Activated naive CD8-positive, alpha-beta T cell treated with anti-CD3 and anti-CD28 coated beads for 36 hours (primary cell): ENCODE measurements at regions not wholly inside any gene's neighbourhood (a gene's known extent, or its start where the extent isn't known, plus 50 kb on each side); places are given as distances from the start of the nearest gene placed in this dataset.

Experiments used
- DNase-seq: peaks from one replicate; pipeline ENCODE4 v3.0.0; 2021
- H3K27ac Mint-ChIP-seq: one replicate; pipeline ENCODE4 v1.8.0; 2022; ENCODE audit warnings: mild to moderate bottlenecking, moderate library complexity, mixed read lengths
- H3K27me3 Mint-ChIP-seq: one replicate; pipeline ENCODE4 v1.8.0; 2022; ENCODE audit warnings: mild to moderate bottlenecking, mixed read lengths
- H3K36me3 Mint-ChIP-seq: one replicate; pipeline ENCODE4 v1.8.0; 2021; ENCODE audit warnings: mild to moderate bottlenecking, mixed read lengths
- H3K4me1 Mint-ChIP-seq: one replicate; pipeline ENCODE4 v1.8.0; 2021; ENCODE audit warnings: mixed read lengths
- H3K4me3 Mint-ChIP-seq: one replicate; pipeline ENCODE4 v1.8.0; 2022; ENCODE audit warnings: mild to moderate bottlenecking, moderate library complexity, mixed read lengths
- H3K9me3 Mint-ChIP-seq: one replicate; pipeline ENCODE4 v1.8.0; 2022; ENCODE audit warnings: mixed read lengths

DNA sequence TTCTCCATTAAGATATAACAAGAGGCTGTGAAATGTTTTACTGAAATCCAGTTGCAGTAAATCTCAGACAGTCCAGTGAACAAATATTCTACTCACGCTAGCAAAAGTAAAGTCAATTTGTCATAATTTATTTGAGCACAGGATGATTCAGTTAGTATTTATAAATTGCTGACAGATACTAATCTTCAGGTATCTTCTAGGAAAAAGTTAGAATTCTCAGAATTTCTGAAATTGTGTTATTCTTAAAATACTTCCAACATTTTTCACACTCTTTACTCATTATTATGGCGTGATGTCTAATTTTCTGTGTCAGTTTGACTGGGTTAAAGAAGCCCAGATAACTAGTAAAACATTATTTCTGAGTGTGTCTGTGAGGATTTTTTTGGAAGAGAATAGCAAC is 460.2 kb upstream of the ACVR2A start:
- Mint-ChIP-seq H3K4me1 (no peaks in the 10 kb centered on the region), H3K9me3 (no peaks in the 10 kb centered on the region), H3K27ac (no peak overlapping the region), H3K27me3 (no peaks in the 10 kb centered on the region), H3K4me3 (no peak overlapping the region), H3K36me3 (no peaks in the 10 kb centered on the region)
- no peak for DNase-seq

DNA sequence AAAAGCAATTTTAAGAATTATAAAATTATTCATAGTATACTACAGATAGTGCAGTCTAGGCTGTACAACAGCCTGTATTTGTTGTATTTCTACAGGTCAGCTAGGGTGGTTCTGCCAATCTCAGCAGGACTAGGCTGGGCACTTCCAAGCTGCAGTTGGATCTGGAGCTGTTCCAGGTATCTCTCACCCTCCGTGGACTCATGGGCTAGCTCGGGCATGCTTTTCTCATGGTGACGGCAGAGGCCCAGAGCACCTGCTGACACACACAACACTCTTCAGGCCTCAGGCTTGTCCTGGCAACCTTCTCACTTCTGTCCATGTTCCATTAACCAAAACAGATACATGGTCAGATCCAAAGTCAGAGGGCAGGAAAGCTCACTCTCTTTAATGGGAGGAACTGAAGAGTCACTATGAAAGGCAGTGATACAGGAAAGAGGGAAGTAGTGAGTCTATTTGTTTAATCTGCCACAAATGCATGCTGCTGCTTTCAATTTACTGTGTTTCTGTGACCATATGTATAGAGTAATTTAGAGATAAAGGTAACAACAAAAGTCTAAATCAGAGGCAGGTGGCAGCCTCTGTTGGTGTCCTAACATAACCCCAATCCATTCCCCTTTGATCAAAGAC is 462.4 kb upstream of the ACVR2A start:
- no peak overlapping the region for H3K4me3 Mint-ChIP-seq
- DNase-seq = no peak
- no peaks in the 10 kb centered on the region for H3K27me3 Mint-ChIP-seq
- no peak overlapping the region for H3K27ac Mint-ChIP-seq
- no peaks in the 10 kb centered on the region for H3K9me3 Mint-ChIP-seq
- no peaks in the 10 kb centered on the region for H3K4me1 Mint-ChIP-seq
- no peaks in the 10 kb centered on the region for H3K36me3 Mint-ChIP-seq

GRCh38 chr2:147378403-147378802 is 466.4 kb upstream of the ACVR2A start:
- Mint-ChIP-seq H3K9me3 (no peaks in the 10 kb centered on the region), H3K4me1 (no peaks in the 10 kb centered on the region), H3K27me3 (no peaks in the 10 kb centered on the region), H3K36me3 (no peaks in the 10 kb centered on the region), H3K4me3 (no peak overlapping the region), H3K27ac (no peak overlapping the region)
- no peak for DNase-seq

- H3K4me1 Mint-ChIP-seq = no peaks in the 10 kb centered on the region
- H3K9me3 Mint-ChIP-seq = no peaks in the 10 kb centered on the region
- H3K27ac Mint-ChIP-seq = no peak overlapping the region
- no peaks in the 10 kb centered on the region for H3K36me3 Mint-ChIP-seq
- DNase-seq = no peak
- no peaks in the 10 kb centered on the region for H3K27me3 Mint-ChIP-seq
- H3K4me3 Mint-ChIP-seq = no peak overlapping the region
Observed at GRCh38 chr2:147375073-147375472, 469.8 kb upstream of the ACVR2A start.

GRCh38 chr2:147374423-147374811 is 470.4 kb upstream of the ACVR2A start:
- no peak overlapping the region for H3K27ac Mint-ChIP-seq
- no peaks in the 10 kb centered on the region for H3K36me3 Mint-ChIP-seq
- H3K4me3 Mint-ChIP-seq = no peak overlapping the region
- H3K9me3 Mint-ChIP-seq = no peaks in the 10 kb centered on the region
- no peaks in the 10 kb centered on the region for H3K4me1 Mint-ChIP-seq
- DNase-seq = no peak
- no peaks in the 10 kb centered on the region for H3K27me3 Mint-ChIP-seq

DNA sequence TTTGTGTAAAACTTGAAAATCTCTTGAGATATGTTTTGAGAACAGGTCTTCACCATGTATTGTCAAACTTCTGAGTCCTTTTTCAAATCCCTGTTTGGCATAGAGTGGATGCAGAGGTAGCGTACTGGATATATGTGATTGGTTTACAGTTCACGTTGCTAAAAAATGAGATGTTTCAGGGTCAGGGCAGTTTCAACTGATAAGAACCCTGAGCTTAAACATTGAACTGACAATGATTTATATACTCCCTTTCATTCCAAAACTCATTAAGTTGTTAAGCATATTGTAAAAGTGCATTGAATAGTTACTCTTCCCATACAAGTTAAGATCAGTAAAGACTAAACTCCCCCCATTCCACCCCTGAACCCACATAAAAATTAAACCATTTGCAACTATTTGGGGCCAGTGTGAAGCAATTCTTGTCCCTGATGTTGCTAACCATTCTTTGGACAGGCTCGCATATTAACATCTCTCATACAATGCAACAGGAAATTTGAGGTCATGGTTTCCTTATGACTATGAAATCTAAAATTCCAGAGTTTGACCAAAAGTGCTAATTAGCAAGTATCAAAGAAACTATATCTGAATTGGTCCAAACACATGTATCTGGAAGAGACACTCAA is 470.9 kb upstream of the ACVR2A start:
- Mint-ChIP-seq H3K27ac (no peak overlapping the region), H3K4me1 (no peaks in the 10 kb centered on the region), H3K4me3 (no peak overlapping the region), H3K27me3 (no peaks in the 10 kb centered on the region), H3K9me3 (no peaks in the 10 kb centered on the region), H3K36me3 (no peaks in the 10 kb centered on the region)
- DNase-seq = no peak

DNA sequence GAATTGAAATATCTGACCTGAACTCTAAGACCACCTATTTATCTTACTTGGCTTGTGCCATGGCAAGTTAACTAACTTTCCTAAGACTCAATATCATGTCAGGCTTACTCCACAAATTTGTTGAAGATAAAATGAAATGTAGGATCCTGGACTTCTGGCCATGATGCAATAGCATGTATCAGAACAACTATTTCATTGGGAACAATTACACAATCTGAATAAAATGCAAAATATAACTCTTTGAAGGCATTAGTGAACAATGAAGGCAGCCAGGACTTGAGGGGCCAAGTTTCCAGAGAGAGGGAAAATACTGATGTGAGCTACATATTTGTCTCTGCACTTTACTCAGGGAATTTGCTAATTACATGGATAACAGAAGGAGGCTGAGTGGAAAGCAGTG is 476.5 kb upstream of the ACVR2A start:
- Mint-ChIP-seq H3K36me3 (no peaks in the 10 kb centered on the region), H3K4me3 (no peak overlapping the region), H3K27me3 (no peaks in the 10 kb centered on the region), H3K9me3 (no peaks in the 10 kb centered on the region), H3K27ac (no peak overlapping the region), H3K4me1 (peaks cover 5% of the 10 kb centered on the region)
- no peak for DNase-seq

DNA sequence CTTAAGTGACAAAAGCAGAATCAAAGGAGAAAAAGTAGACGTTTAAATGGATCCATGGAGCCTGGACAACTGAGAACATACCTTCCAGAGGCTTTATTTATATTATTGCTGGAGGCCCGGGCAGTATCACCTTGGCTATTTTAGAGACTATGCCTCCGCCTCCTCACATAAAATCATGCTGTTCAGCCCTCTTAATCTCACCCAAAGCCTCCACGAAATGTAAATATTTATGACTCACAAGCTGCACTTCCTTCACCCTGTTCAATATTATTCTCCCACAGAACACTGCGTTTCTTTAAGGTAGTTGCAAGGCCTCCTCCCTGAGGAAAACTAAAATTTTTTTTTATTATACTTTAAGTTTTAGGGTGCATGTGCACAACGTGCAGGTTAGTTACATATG is 478.6 kb upstream of the ACVR2A start:
- no peak for DNase-seq
- Mint-ChIP-seq H3K4me1 (peaks cover 5% of the 10 kb centered on the region), H3K4me3 (no peak overlapping the region), H3K9me3 (no peaks in the 10 kb centered on the region), H3K27me3 (no peaks in the 10 kb centered on the region), H3K36me3 (no peaks in the 10 kb centered on the region), H3K27ac (no peak overlapping the region)

DNA sequence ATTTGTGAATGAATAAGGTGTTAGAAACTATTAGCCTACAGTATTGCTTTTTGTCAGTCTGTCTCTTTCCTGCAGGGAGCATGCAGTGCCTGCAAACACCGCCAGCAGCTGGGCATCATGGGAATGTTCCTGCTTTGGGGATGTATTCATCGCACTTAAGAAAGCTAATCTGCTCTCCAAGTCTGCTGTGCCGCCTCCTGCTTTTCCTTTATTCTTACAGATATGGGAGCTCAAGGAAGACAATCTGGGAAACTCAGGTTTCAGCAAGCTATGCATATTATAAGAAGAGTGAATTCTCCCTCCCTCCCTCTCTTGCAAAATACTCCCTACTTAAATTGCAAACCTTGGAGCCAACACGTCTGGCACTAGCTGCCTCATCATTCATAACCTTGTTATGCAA is 479.2 kb upstream of the ACVR2A start:
- H3K9me3 Mint-ChIP-seq = no peaks in the 10 kb centered on the region
- no peak overlapping the region for H3K4me3 Mint-ChIP-seq
- H3K36me3 Mint-ChIP-seq = no peaks in the 10 kb centered on the region
- no peaks in the 10 kb centered on the region for H3K27me3 Mint-ChIP-seq
- H3K27ac Mint-ChIP-seq = no peak overlapping the region
- no peak for DNase-seq
- peaks cover 5% of the 10 kb centered on the region for H3K4me1 Mint-ChIP-seq

DNA sequence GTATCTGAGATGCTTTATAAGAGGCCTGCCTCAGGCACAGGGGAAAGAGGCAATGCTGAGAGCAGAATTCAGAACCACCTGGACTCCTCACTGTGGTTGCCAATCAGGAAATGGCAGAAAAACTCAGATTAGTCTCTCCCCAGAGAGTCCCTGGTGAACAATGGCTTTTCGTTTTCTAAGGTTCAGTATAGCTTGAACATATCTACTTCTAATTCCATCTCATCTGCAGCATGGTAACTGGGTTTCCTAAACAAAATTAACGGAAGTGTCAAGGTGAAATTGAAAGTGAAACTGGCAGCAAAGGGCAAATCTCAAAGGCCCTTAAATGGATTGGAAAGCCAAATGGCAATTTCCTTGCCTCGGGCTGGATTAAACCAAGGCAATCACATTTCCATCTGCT is 480.2 kb upstream of the ACVR2A start:
- Mint-ChIP-seq H3K9me3 (no peaks in the 10 kb centered on the region), H3K27ac (no peak overlapping the region), H3K27me3 (no peaks in the 10 kb centered on the region), H3K4me1 (peaks cover 5% of the 10 kb centered on the region), H3K4me3 (no peak overlapping the region), H3K36me3 (no peaks in the 10 kb centered on the region)
- no peak for DNase-seq

DNA sequence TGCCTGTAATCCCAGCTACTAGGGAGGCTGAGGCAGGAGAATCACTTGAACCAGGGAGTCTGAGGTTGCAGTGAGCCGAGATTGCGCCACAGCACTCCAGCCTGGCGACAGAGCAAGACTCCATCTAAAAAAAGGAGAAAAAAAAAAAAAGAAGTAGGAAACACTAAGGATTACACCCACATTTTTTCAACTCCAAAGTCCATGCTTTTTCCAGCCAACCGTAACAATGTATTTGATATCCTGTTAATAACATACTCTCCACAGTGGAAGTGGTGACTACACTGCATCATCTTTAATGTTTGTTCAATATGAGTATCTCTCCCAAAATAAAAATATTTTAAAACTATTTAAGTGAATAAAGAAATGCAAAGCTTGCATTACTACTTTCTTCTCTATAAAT is 481.6 kb upstream of the ACVR2A start:
- Mint-ChIP-seq H3K27me3 (no peaks in the 10 kb centered on the region), H3K4me1 (peaks cover 5% of the 10 kb centered on the region), H3K4me3 (no peak overlapping the region), H3K36me3 (no peaks in the 10 kb centered on the region), H3K27ac (no peak overlapping the region), H3K9me3 (no peaks in the 10 kb centered on the region)
- no peak for DNase-seq

- Mint-ChIP-seq H3K36me3 (no peaks in the 10 kb centered on the region), H3K4me1 (no peaks in the 10 kb centered on the region), H3K9me3 (no peaks in the 10 kb centered on the region), H3K27ac (no peak overlapping the region), H3K27me3 (no peaks in the 10 kb centered on the region), H3K4me3 (no peak overlapping the region)
- no peak for DNase-seq
Observed at GRCh38 chr2:147358375-147358774, 486.5 kb upstream of the ACVR2A start.

DNA sequence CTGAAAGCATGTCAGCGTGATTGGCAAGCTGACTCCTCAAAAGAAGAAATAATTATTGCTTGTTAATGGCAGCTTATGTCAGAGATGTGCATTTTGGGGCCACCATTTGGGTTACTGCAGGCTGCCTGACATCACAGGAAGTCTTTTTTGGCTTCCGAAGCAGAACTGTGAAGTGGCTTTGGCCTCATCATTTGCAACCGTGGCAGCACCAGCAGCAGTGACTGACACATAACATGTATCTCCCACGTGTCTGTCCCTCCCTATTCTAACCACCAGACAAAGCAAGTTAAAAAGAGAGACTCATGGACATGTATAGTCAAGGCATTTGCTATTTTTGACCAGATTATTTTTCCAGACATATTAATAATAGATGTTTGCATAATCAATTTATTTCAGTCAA is 488.7 kb upstream of the ACVR2A start:
- H3K36me3 Mint-ChIP-seq = no peaks in the 10 kb centered on the region
- H3K27me3 Mint-ChIP-seq = no peaks in the 10 kb centered on the region
- no peak for DNase-seq
- no peaks in the 10 kb centered on the region for H3K4me1 Mint-ChIP-seq
- H3K9me3 Mint-ChIP-seq = no peaks in the 10 kb centered on the region
- no peak overlapping the region for H3K4me3 Mint-ChIP-seq
- H3K27ac Mint-ChIP-seq = no peak overlapping the region

DNA sequence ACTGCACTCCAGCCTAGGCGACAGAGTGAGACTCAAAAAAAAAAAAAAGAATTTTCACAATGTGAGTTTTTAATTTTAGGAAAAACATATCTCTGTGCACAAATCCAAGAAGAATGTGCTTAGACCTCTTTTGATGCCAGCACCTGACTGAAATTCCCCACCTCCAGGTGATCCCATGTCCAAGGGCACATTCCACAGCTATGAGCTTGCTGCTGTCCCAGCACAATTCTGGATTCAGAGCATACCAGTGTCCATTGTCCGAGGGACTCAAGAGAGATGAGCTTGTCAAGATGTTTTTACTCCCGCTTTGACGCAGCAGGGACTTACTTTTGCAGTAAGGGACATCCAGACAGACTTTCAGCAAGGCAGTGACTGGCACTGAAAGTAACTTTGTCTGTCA is 489.1 kb upstream of the ACVR2A start:
- DNase-seq = no peak
- Mint-ChIP-seq H3K4me1 (no peaks in the 10 kb centered on the region), H3K27ac (no peak overlapping the region), H3K36me3 (no peaks in the 10 kb centered on the region), H3K4me3 (no peak overlapping the region), H3K27me3 (no peaks in the 10 kb centered on the region), H3K9me3 (no peaks in the 10 kb centered on the region)

DNA sequence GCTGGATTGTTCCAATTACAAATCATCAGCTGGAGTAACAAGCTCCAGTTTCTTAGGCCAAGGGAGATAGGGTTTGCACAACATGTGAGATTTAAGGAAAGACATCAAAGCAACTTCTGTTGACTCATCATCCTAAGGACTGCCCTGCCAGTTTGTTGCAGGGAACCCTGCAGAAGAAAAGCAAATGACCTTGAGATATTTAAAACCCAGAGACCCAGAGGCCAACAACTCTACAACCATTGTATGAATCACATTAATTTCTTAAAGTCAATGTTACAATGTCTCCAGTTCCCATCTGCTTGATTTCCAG is 491.8 kb upstream of the ACVR2A start:
- H3K4me1 Mint-ChIP-seq = no peaks in the 10 kb centered on the region
- DNase-seq = no peak
- H3K4me3 Mint-ChIP-seq = no peak overlapping the region
- no peaks in the 10 kb centered on the region for H3K27me3 Mint-ChIP-seq
- no peaks in the 10 kb centered on the region for H3K9me3 Mint-ChIP-seq
- no peaks in the 10 kb centered on the region for H3K36me3 Mint-ChIP-seq
- no peak overlapping the region for H3K27ac Mint-ChIP-seq

DNA sequence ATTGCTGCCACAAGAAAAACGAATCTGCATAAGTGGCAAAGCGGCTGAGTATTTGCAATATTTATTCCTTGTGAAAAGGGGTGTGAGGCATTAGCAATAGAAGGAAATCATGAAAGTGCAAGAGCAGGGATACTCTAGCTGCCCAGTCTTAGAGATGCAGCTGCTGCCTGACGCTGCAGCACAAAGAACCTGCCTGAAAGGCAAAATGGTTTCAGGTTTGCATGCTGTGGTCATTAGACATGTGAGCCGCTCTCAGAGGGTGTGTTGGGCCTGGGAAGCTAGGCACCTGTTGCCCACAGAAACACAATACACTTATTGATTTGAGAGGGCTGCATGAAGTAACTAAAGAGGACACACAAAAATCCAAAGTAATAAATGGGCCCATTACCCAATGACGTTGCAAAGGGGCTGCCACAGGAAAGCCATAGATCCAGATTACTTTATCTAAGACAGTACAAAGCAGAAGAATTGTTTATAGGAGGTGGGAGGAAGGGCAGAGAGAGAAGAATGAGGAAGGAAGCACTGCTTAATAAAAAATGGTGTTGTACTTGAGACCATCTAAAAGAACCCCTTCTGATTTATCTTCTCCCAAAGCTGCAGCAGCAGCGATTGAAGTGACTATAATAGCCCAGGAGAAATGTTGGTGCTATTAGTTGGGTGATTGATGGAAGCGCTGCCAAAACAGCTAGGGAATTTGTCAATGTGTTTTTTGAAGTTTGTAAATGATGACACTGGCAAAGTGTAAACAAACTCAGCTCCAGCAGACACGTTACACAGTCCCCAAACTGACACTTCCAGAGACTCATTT is 492.4 kb upstream of the ACVR2A start:
- no peaks in the 10 kb centered on the region for H3K9me3 Mint-ChIP-seq
- no peak overlapping the region for H3K27ac Mint-ChIP-seq
- no peak overlapping the region for H3K4me3 Mint-ChIP-seq
- H3K27me3 Mint-ChIP-seq = no peaks in the 10 kb centered on the region
- H3K4me1 Mint-ChIP-seq = no peaks in the 10 kb centered on the region
- DNase-seq = no peak
- H3K36me3 Mint-ChIP-seq = no peaks in the 10 kb centered on the region
